Gastroesophageal sphincter (tissue), 4 donors: ENCODE measurements at regions not wholly inside any gene's neighbourhood (a gene's known extent, or its start where the extent isn't known, plus 50 kb on each side); places are given as distances from the start of the nearest gene placed in this dataset.

ENCODE experiments used
- ATAC-seq: fragments of 150-250 bp; one replicate; pipeline ENCODE4 v1.9.1; 2016; ENCODE audit warnings: mild to moderate bottlenecking, moderate library complexity
- H3K27ac ChIP-seq, 4 donors: fragments of 200-600 bp; sonication (generic) in 3 of 4; 1 replicate in 3 of 4; 2 replicates in 1 of 4; pipeline ENCODE4 v1.5.1; 2016 to 2019
- H3K27me3 ChIP-seq: fragments of 200-600 bp; sonication (generic); one replicate; pipeline ENCODE4 v1.5.1; 2019
- H3K36me3 ChIP-seq, 2 donors: fragments of 200-600 bp; sonication (generic); one replicate each; pipeline ENCODE4 v1.5.1; 2019; ENCODE audit warnings: control low read depth in 1 of 2
- H3K4me1 ChIP-seq, 3 donors: fragments of 200-600 bp; sonication (generic); 1 replicate in 2 of 3; 2 replicates in 1 of 3; pipeline ENCODE4 v1.5.1; 2016 to 2019; ENCODE audit warnings: control low read depth in 2 of 3
- H3K4me3 ChIP-seq, 2 donors: fragments of 200-600 bp; sonication (generic); one replicate each; pipeline ENCODE4 v1.5.1; 2019; ENCODE audit warnings: mild to moderate bottlenecking in 1 of 2, moderate library complexity in 1 of 2
- H3K9me3 ChIP-seq, 3 donors: fragments of 200-600 bp; sonication (generic); one replicate each; pipeline ENCODE4 v1.5.1; 2017 to 2019; ENCODE audit warnings: control low read depth in 2 of 3
- EP300 ChIP-seq: sonication (generic); formaldehyde crosslinking; IDR thresholded peaks from one replicate; pipeline ENCODE4 v1.6.1; 2017; ENCODE audit warnings: antibody characterized with exemption, mild to moderate bottlenecking
- POLR2A ChIP-seq, 2 donors: fragments of 450-650 bp; IDR thresholded peaks; one replicate each; pipeline ENCODE4 v1.6.1; 2017; ENCODE audit warnings: antibody characterized with exemption in 2 of 2, mild to moderate bottlenecking in 2 of 2, moderate library complexity in 1 of 2
- POLR2AphosphoS5 ChIP-seq: sonication (generic); formaldehyde crosslinking; IDR thresholded peaks from one replicate; pipeline ENCODE4 v1.6.1; 2017; ENCODE audit warnings: antibody characterized with exemption
- WGBS, 2 donors: methylation state at CpG; one replicate each; pipeline ENCODE4 v1.1.5; 2018; ENCODE audit warnings: low coverage in 1 of 2; 5-methylcytosine and 5-hydroxymethylcytosine counted together
- small RNA-seq, 4 donors: library from RNA; depleted of rRNA; stranded (forward); fragments of <200 nt; gene quantifications; one replicate each; pipeline ENCODE3, GENCODE V24; 2016
- TF ChIP-seq, protein P1 (sequence below), 4 experiments: fragments of 200-600 bp in 2 of 4; fragments of 450-650 bp in 2 of 4; sonication (generic) in 1 of 4; IDR thresholded peaks; one replicate each; pipeline ENCODE4 v1.5.1; 2017 to 2019; ENCODE audit warnings: antibody characterized with exemption in 4 of 4, mild to moderate bottlenecking in 2 of 4, moderate library complexity in 2 of 4

DNA sequence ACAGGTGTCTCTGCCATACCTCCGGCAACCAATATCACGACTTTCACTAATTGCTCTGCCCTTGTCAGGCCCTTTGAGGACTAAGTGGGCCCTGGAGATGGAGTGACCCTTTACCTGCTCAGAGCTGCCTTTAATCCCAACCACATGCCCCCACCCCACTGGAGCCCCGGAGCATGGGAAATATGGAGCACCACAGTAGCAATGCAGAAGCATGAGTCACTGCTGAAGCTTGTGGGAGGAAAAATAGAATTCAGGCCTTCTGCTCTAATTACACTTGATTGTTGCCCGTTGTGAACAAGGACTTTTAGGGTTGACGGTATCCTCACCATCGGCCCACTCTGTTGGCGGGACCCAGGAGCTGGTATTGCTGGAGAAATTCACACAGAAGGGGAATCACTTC lies 52.5 kb upstream of the FRMD4A start:
- Histone ChIP-seq H3K36me3 (no peaks in the 10 kb centered on the region), H3K27me3 (no peaks in the 10 kb centered on the region), H3K27ac (no peak overlapping the region), H3K4me1 (no peaks in the 10 kb centered on the region), H3K4me3 (no peak overlapping the region), H3K9me3 (no peaks in the 10 kb centered on the region)
- 82 to 83% methylated on average over 3 of the region's 7 CpGs for WGBS, 2 donors
- TF ChIP-seq POLR2A (IDR thresholded peaks at IDR 0.05) (no peak), POLR2AphosphoS5 (no peak), EP300 (no peak)
- TF ChIP-seq, protein P1, sequence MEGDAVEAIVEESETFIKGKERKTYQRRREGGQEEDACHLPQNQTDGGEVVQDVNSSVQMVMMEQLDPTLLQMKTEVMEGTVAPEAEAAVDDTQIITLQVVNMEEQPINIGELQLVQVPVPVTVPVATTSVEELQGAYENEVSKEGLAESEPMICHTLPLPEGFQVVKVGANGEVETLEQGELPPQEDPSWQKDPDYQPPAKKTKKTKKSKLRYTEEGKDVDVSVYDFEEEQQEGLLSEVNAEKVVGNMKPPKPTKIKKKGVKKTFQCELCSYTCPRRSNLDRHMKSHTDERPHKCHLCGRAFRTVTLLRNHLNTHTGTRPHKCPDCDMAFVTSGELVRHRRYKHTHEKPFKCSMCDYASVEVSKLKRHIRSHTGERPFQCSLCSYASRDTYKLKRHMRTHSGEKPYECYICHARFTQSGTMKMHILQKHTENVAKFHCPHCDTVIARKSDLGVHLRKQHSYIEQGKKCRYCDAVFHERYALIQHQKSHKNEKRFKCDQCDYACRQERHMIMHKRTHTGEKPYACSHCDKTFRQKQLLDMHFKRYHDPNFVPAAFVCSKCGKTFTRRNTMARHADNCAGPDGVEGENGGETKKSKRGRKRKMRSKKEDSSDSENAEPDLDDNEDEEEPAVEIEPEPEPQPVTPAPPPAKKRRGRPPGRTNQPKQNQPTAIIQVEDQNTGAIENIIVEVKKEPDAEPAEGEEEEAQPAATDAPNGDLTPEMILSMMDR (IDR thresholded peaks at IDR 0.05) = no peak
- no peak for ATAC-seq

- Histone ChIP-seq H3K4me3 (no peak overlapping the region), H3K9me3 (no peaks in the 10 kb centered on the region), H3K27me3 (no peaks in the 10 kb centered on the region), H3K36me3 (no peaks in the 10 kb centered on the region), H3K4me1 (no peaks in the 10 kb centered on the region), H3K27ac (no peak overlapping the region)
- WGBS, 2 donors = 50 to 57% methylated on average over 2 of the region's 2 CpGs
- no peak for TF ChIP-seq POLR2AphosphoS5
- no peak for ATAC-seq
These were observed 51.8 kb upstream of the FRMD4A start for GRCh38 chr10:14382531-14382930.

DNA sequence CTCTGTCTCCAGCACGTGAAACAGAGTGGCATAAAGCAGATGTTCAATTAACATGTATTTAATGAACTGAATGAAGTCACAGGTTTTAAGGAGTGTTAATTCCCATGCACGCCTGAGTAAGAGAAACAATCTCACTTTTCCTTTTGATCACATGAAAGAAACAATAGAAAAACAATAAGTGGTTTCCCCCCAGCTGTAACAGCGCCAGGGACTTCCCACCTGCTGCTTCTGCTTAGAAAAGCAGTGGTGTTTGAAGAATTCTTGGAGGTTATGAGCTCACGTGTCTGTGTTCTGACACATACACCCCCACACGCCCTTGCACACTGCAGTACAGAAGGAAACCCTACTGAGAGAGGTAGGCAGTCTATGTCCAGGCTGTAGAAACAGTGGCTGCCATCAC lies 51.3 kb upstream of the FRMD4A start:
- no peak for ATAC-seq
- Histone ChIP-seq H3K36me3 (no peaks in the 10 kb centered on the region), H3K9me3 (no peaks in the 10 kb centered on the region), H3K4me1 (no peaks in the 10 kb centered on the region), H3K27me3 (no peaks in the 10 kb centered on the region), H3K27ac (no peak overlapping the region), H3K4me3 (no peak overlapping the region)
- 60 to 81% methylated on average over 3 to 5 of the region's 5 CpGs for WGBS, 2 donors
- no peak for TF ChIP-seq POLR2A (IDR thresholded peaks at IDR 0.05)
- TF ChIP-seq, protein P1 (IDR thresholded peaks at IDR 0.05) = no peak
- TF ChIP-seq EP300 = no peak
- no peak for TF ChIP-seq POLR2AphosphoS5

DNA sequence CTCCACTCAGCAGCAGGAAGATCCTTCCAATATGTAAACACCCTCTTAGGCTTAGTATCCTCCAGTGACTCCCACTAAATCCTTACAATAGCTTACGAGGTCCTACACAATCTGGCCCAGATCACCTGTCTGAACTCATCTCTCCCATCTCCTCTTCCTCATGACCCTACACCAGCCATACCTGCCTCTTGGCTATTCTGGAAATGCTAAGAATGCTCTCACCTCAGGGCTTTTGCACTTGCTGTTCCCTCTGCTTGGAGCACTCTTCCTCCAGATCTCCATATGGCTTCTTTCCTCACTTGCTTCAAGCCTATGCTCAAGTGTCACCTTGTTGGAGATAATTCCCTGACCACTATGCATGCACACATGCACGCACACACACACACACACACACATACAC lies 50.8 kb upstream of the FRMD4A start:
- no peaks in the 10 kb centered on the region for H3K27me3 ChIP-seq
- WGBS, 2 donors = 50 to 79% methylated on average over 2 of the region's 2 CpGs

GRCh38 chr10:14380746-14381145 lies 50.0 kb upstream of the FRMD4A start:
- H3K36me3 ChIP-seq = no peaks in the 10 kb centered on the region
- H3K27me3 ChIP-seq = no peaks in the 10 kb centered on the region
- no peak for ATAC-seq
- H3K27ac ChIP-seq = no peak overlapping the region
- H3K4me3 ChIP-seq = no peak overlapping the region
- no peak for TF ChIP-seq POLR2AphosphoS5
- no peak for TF ChIP-seq POLR2A (IDR thresholded peaks at IDR 0.05)
- TF ChIP-seq EP300 = no peak
- TF ChIP-seq, protein P1 (IDR thresholded peaks at IDR 0.05) = no peak
- 50 to 70% methylated on average over 1 of the region's 1 CpG for WGBS, 2 donors
- no peaks in the 10 kb centered on the region for H3K4me1 ChIP-seq
- no peaks in the 10 kb centered on the region for H3K9me3 ChIP-seq

More for the DNA sequence above, 50.8 kb upstream of the FRMD4A start:
- Histone ChIP-seq H3K4me1 (no peaks in the 10 kb centered on the region), H3K4me3 (no peak overlapping the region), H3K36me3 (no peaks in the 10 kb centered on the region), H3K9me3 (no peaks in the 10 kb centered on the region), H3K27ac (no peak overlapping the region)
- TF ChIP-seq POLR2AphosphoS5 (no peak), POLR2A (IDR thresholded peaks at IDR 0.05) (no peak), EP300 (no peak)
- TF ChIP-seq, protein P1 (IDR thresholded peaks at IDR 0.05) = no peak
- no peak for ATAC-seq

Small RNA genes in the stretch of these regions (small RNA-seq; reads per million reads assigned to genes)
- gene MIR1265 = 0 to 0.18 (median 0) reads per million in 4 donors
- 0 reads per million in 4 donors for gene MIR4293
